IMR-90 (cell line): ENCODE measurements at regions not wholly inside any gene's neighbourhood (a gene's known extent, or its start where the extent isn't known, plus 50 kb on each side); places are given as distances from the start of the nearest gene placed in this dataset.

Experiments used
- ATAC-seq: fragments of 200-7000 bp; cut with Tn5 transposase; 2 replicates; pipeline ENCODE4 v1.9.1; 2020; ENCODE audit warnings: low read depth, mild to moderate bottlenecking, moderate library complexity
- BruUV-seq: library from RNA; stranded (reverse); fragments of 400-500 nt; replicated peaks from 2 replicates; lab custom pipeline; 2021; lab: Mats Ljungman, UMichigan
- CTCF ChIA-PET: fragments of 300-600 bp; formaldehyde crosslinking; extraction: SDS; loops from one replicate; lab custom pipeline; 2021; ENCODE audit warnings: antibody characterized with exemption; lab: Yijun Ruan, JAX
- POLR2A ChIA-PET: fragments of 300-600 bp; sonication (Branson Sonifier 250); formaldehyde crosslinking; loops from one replicate; lab custom pipeline; 2022; ENCODE audit warnings: antibody characterized with exemption; ENCODE audit not compliant: unreplicated experiment; lab: Charles Lee
- DNase-seq: peaks from one replicate; pipeline ENCODE4 v3.0.0; 2013
- H2AFZ ChIP-seq: replicated peaks from 2 replicates; pipeline ENCODE3; 2013; ENCODE audit warnings: low read length, mild to moderate bottlenecking; ENCODE audit not compliant: poor library complexity
- H2AK5ac ChIP-seq: 2 replicates; pipeline ENCODE4 v1.6.1; 2013; ENCODE audit warnings: low read depth, low read length, inconsistent platforms
- H2AK9ac ChIP-seq: replicated peaks from 2 replicates; pipeline ENCODE3; 2013; ENCODE audit warnings: mild to moderate bottlenecking, low read depth, low read length, moderate library complexity; ENCODE audit not compliant: poor library complexity
- H2BK120ac ChIP-seq: 2 replicates; pipeline ENCODE4 v1.6.1; 2013; ENCODE audit warnings: low read depth, low read length, inconsistent platforms
- H2BK15ac ChIP-seq: 3 replicates; pipeline ENCODE4 v1.6.1; 2013; ENCODE audit warnings: low read depth, low read length, inconsistent platforms
- H2BK20ac ChIP-seq: 2 replicates; pipeline ENCODE4 v1.6.1; 2013; ENCODE audit warnings: low read depth, mild to moderate bottlenecking, inconsistent platforms, low read length, moderate library complexity
- H2BK5ac ChIP-seq: 2 replicates; pipeline ENCODE4 v1.6.1; 2013; ENCODE audit warnings: mild to moderate bottlenecking, low read depth, low read length, inconsistent platforms; ENCODE audit not compliant: poor library complexity, severe bottlenecking
- H3K14ac ChIP-seq: replicated peaks from 2 replicates; pipeline ENCODE4 v1.6.1; 2013; ENCODE audit warnings: low read depth, low read length, inconsistent platforms
- H3K18ac ChIP-seq: 2 replicates; pipeline ENCODE4 v1.6.1; 2013; ENCODE audit warnings: low read depth, low read length, control low read depth
- H3K23ac ChIP-seq: 2 replicates; pipeline ENCODE4 v1.6.1; 2013; ENCODE audit warnings: low read depth, low read length, inconsistent platforms
- H3K27ac ChIP-seq: 2 replicates; pipeline ENCODE4 v1.5.1; 2013; ENCODE audit warnings: mild to moderate bottlenecking, control low read depth, low read length; ENCODE audit not compliant: insufficient read depth
- H3K27me3 ChIP-seq: 2 replicates; pipeline ENCODE4 v1.6.1; 2013; ENCODE audit warnings: low read length; ENCODE audit not compliant: control insufficient read depth, insufficient read depth
- H3K36me3 ChIP-seq: 2 replicates; pipeline ENCODE4 v1.6.1; 2013; ENCODE audit warnings: low read length, mixed read lengths; ENCODE audit not compliant: control insufficient read depth, insufficient read depth
- H3K4ac ChIP-seq: 2 replicates; pipeline ENCODE4 v1.6.1; 2013; ENCODE audit warnings: low read depth, low read length, inconsistent platforms
- H3K4me1 ChIP-seq: 2 replicates; pipeline ENCODE4 v1.6.1; 2013; ENCODE audit warnings: low read length, mixed read lengths; ENCODE audit not compliant: control insufficient read depth, insufficient read depth
- H3K4me2 ChIP-seq: 2 replicates; pipeline ENCODE4 v1.6.1; 2013; ENCODE audit warnings: low read depth, mild to moderate bottlenecking, control low read depth, low read length, moderate library complexity
- H3K4me3 ChIP-seq: 2 replicates; pipeline ENCODE4 v1.5.1; 2013; ENCODE audit warnings: low read depth, mild to moderate bottlenecking, control low read depth, low read length, moderate library complexity; ENCODE audit not compliant: insufficient read depth
- H3K56ac ChIP-seq: 2 replicates; pipeline ENCODE4 v1.6.1; 2013; ENCODE audit warnings: low read length, inconsistent platforms; ENCODE audit not compliant: insufficient read depth; ENCODE audit errors: extremely low read depth
- H3K79me1 ChIP-seq, 2 experiments: 2 replicates each; pipeline ENCODE4 v1.6.1; 2013; ENCODE audit warnings: low read length in 2 of 2, inconsistent platforms in 1 of 2, low read depth in 1 of 2
- H3K9ac ChIP-seq: 2 replicates; pipeline ENCODE4 v1.6.1; 2013; ENCODE audit warnings: low read depth, low read length, control low read depth
- H3K9me1 ChIP-seq: 2 replicates; pipeline ENCODE4 v1.6.1; 2013; ENCODE audit warnings: low read length, inconsistent platforms; ENCODE audit not compliant: insufficient read depth
- H3K9me3 ChIP-seq: 2 replicates; pipeline ENCODE4 v1.6.1; 2013; ENCODE audit warnings: low read length; ENCODE audit not compliant: control insufficient read depth, insufficient read depth
- H4K20me1 ChIP-seq: 2 replicates; pipeline ENCODE4 v1.6.1; 2013; ENCODE audit warnings: low read length, inconsistent platforms; ENCODE audit not compliant: insufficient read depth
- H4K5ac ChIP-seq: 2 replicates; pipeline ENCODE4 v1.6.1; 2013; ENCODE audit warnings: mild to moderate bottlenecking, low read depth, low read length, control low read depth
- H4K8ac ChIP-seq, 2 experiments: 2 replicates each; pipeline ENCODE4 v1.6.1; 2013; ENCODE audit warnings: low read depth in 2 of 2, low read length in 2 of 2, control low read depth in 1 of 2, inconsistent platforms in 1 of 2
- H4K91ac ChIP-seq: 2 replicates; pipeline ENCODE4 v1.6.1; 2013; ENCODE audit warnings: low read depth, low read length, inconsistent platforms; ENCODE audit not compliant: insufficient read depth
- BHLHE40 ChIP-seq: fragments of 150-350 bp; IDR thresholded peaks from 2 replicates; pipeline ENCODE4 v1.6.1; 2016; ENCODE audit warnings: mild to moderate bottlenecking, low read depth, low read length
- CEBPB ChIP-seq: IDR thresholded peaks from 2 replicates; pipeline ENCODE4 v1.6.1; 2012; ENCODE audit warnings: low read depth, low read length, improper control_type of control experiment
- CHD1 ChIP-seq: IDR thresholded peaks from 2 replicates; pipeline ENCODE4 v1.6.1; 2012; ENCODE audit warnings: low read depth, low read length, improper control_type of control experiment
- FOS ChIP-seq: fragments of 150-350 bp; IDR thresholded peaks from 2 replicates; pipeline ENCODE4 v1.6.1; 2016; ENCODE audit warnings: low read depth, low read length
- MAFK ChIP-seq: IDR thresholded peaks from 2 replicates; pipeline ENCODE4 v1.6.1; 2012; ENCODE audit warnings: low read depth, low read length, improper control_type of control experiment
- MAZ ChIP-seq: IDR thresholded peaks from 2 replicates; pipeline ENCODE4 v1.6.1; 2012; ENCODE audit warnings: low read depth, mild to moderate bottlenecking, low read length, improper control_type of control experiment, moderate library complexity, borderline replicate concordance
- MXI1 ChIP-seq: IDR thresholded peaks from 2 replicates; pipeline ENCODE4 v1.6.1; 2012; ENCODE audit warnings: low read depth, mild to moderate bottlenecking, low read length, moderate library complexity, borderline replicate concordance
- NFE2L2 ChIP-seq: fragments of 150-350 bp; IDR thresholded peaks from 2 replicates; pipeline ENCODE4 v1.6.1; 2016; ENCODE audit warnings: low read depth, mild to moderate bottlenecking, low read length
- POLR2A ChIP-seq: IDR thresholded peaks from 2 replicates; pipeline ENCODE4 v1.6.1; 2012; ENCODE audit warnings: mild to moderate bottlenecking, low read depth, low read length
- RAD21 ChIP-seq: IDR thresholded peaks from 2 replicates; pipeline ENCODE4 v1.6.1; 2012; ENCODE audit warnings: low read length, improper control_type of control experiment
- RCOR1 ChIP-seq: IDR thresholded peaks from 2 replicates; pipeline ENCODE4 v1.6.1; 2012; ENCODE audit warnings: mild to moderate bottlenecking, low read length, improper control_type of control experiment; ENCODE audit not compliant: insufficient replicate concordance
- SMC3 ChIP-seq: fragments of 150-350 bp; IDR thresholded peaks from 2 replicates; pipeline ENCODE4 v1.6.1; 2016; ENCODE audit warnings: low read depth, mild to moderate bottlenecking, antibody characterized with exemption, low read length, moderate library complexity
- WGBS, 2 experiments: methylation state at CpG; one replicate each; pipeline versions ENCODE4 v1.1.5 to v1.1.7; 2013; ENCODE audit warnings: missing lambda C conversion rate in 2 of 2; ENCODE audit not compliant: insufficient read length in 1 of 2; ENCODE audit errors: extremely low coverage in 2 of 2; 5-methylcytosine and 5-hydroxymethylcytosine counted together
- dilution Hi-C: fragments of 300-500 bp; cut with HindIII; formaldehyde crosslinking; loops from one replicate; pipeline ENCODE4 v1.14.3; 2018; ENCODE audit warnings: low sequenced_read_pairs; ENCODE audit not compliant: unreplicated experiment
- in situ Hi-C: fragments of 300-500 bp; cut with MboI; formaldehyde crosslinking; loops from 3 replicates; pipeline ENCODE4 v1.14.3; 2019; ENCODE audit warnings: low sequenced_read_pairs, inconsistent platforms, mixed read lengths
- intact Hi-C: fragments of 100-400 bp; cut with micrococcal nuclease; formaldehyde crosslinking; loops from 2 replicates; pipeline ENCODE4 v1.10.0; 2022
- TF ChIP-seq, protein P1 (sequence below): conservative IDR thresholded peaks from 2 replicates; pipeline ENCODE4 v1.5.1; 2012; ENCODE audit warnings: mild to moderate bottlenecking, low read depth, low read length, improper control_type of control experiment
- TF ChIP-seq, protein P2 (sequence below): fragments of 150-350 bp; IDR thresholded peaks from 2 replicates; pipeline ENCODE4 v1.6.1; 2016; ENCODE audit warnings: low read depth, mild to moderate bottlenecking, low read length, moderate library complexity, borderline replicate concordance
- TF ChIP-seq, protein P3 (sequence below): fragments of 150-350 bp; IDR thresholded peaks from 2 replicates; pipeline ENCODE4 v1.6.1; 2017; ENCODE audit warnings: mild to moderate bottlenecking, antibody characterized with exemption, low read length, low read depth

DNA sequence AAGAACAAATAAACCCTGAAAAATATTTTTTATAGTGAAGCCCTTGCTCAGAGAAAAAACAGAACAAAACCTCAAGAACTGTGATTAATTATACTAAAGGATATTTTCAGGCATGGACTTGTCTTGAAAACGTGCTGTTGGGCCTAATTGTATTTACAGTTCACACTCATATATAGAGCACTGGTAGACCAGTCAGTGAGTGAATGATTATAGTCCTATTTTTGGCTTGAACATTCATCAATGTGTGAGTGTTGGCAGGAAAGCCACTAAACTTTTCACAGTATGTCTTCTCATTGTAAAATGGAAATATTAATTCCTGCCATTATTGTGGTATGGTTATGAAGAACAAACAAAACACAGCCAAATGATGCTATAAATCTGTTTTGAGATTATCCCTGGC lies 462.8 kb downstream of the KCNA4 start:
- DNase-seq (no peak), ATAC-seq (no peak)
- dilution Hi-C loops = no loop called here
- Histone ChIP-seq H2BK20ac (no peak overlapping the region), H3K23ac (no peak overlapping the region), H4K5ac (no peak overlapping the region), H2BK120ac (no peak overlapping the region), H3K14ac (no peak overlapping the region), H3K4me1 (no peaks in the 10 kb centered on the region), H3K36me3 (no peaks in the 10 kb centered on the region), H3K9me1 (no peaks in the 10 kb centered on the region), H2AK9ac (no peak overlapping the region), H3K9me3 (no peaks in the 10 kb centered on the region), H3K4me3 (no peak overlapping the region), H3K9ac (no peak overlapping the region), H2AK5ac (no peak overlapping the region), H3K27me3 (no peaks in the 10 kb centered on the region), H4K8ac (no peak overlapping the region), H3K4me2 (no peak overlapping the region), H2AFZ (no peak overlapping the region), H4K20me1 (no peaks in the 10 kb centered on the region), H2BK15ac (no peak overlapping the region), H3K79me1 (no peaks in the 10 kb centered on the region), H2BK5ac (no peak overlapping the region), H3K4ac (no peak overlapping the region), H3K56ac (no peak overlapping the region), H3K18ac (no peak overlapping the region), H3K27ac (no peak overlapping the region), H4K91ac (no peak overlapping the region)
- POLR2A ChIA-PET = no interaction called here
- WGBS, 2 experiments = no CpG with 5 or more reads among the region's 1 CpG
- TF ChIP-seq, protein P1, sequence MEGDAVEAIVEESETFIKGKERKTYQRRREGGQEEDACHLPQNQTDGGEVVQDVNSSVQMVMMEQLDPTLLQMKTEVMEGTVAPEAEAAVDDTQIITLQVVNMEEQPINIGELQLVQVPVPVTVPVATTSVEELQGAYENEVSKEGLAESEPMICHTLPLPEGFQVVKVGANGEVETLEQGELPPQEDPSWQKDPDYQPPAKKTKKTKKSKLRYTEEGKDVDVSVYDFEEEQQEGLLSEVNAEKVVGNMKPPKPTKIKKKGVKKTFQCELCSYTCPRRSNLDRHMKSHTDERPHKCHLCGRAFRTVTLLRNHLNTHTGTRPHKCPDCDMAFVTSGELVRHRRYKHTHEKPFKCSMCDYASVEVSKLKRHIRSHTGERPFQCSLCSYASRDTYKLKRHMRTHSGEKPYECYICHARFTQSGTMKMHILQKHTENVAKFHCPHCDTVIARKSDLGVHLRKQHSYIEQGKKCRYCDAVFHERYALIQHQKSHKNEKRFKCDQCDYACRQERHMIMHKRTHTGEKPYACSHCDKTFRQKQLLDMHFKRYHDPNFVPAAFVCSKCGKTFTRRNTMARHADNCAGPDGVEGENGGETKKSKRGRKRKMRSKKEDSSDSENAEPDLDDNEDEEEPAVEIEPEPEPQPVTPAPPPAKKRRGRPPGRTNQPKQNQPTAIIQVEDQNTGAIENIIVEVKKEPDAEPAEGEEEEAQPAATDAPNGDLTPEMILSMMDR = no peak
- TF ChIP-seq FOS (no peak), RAD21 (no peak), POLR2A (no peak), SMC3 (no peak), CEBPB (no peak), BHLHE40 (no peak), RCOR1 (no peak), MAZ (no peak), NFE2L2 (no peak), MXI1 (no peak), CHD1 (no peak), MAFK (no peak)
- TF ChIP-seq, protein P2, sequence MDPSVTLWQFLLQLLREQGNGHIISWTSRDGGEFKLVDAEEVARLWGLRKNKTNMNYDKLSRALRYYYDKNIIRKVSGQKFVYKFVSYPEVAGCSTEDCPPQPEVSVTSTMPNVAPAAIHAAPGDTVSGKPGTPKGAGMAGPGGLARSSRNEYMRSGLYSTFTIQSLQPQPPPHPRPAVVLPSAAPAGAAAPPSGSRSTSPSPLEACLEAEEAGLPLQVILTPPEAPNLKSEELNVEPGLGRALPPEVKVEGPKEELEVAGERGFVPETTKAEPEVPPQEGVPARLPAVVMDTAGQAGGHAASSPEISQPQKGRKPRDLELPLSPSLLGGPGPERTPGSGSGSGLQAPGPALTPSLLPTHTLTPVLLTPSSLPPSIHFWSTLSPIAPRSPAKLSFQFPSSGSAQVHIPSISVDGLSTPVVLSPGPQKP = no peak
- TF ChIP-seq, protein P3, sequence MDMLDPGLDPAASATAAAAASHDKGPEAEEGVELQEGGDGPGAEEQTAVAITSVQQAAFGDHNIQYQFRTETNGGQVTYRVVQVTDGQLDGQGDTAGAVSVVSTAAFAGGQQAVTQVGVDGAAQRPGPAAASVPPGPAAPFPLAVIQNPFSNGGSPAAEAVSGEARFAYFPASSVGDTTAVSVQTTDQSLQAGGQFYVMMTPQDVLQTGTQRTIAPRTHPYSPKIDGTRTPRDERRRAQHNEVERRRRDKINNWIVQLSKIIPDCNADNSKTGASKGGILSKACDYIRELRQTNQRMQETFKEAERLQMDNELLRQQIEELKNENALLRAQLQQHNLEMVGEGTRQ = no peak
- BruUV-seq = no TSS peak
- in situ Hi-C loops = no loop called here
- CTCF ChIA-PET = no interaction called here
- intact Hi-C loops = no loop called here
